ENCODE measurements at regions not wholly inside any gene's neighbourhood (a gene's known extent, or its start where the extent isn't known, plus 50 kb on each side); places are given as distances from the start of the nearest gene placed in this dataset.

GRCh38 chr4:124530464-124531077, 182.0 kb downstream of the ANKRD50 start:
- DNase-seq: peak; percentile 20
- H3K4me1 Mint-ChIP-seq (ENCODE audit: low read depth): peaks cover 7% of the 10 kb centered on the region
- H3K27ac Mint-ChIP-seq: no peak overlapping the region
- no peaks in the 10 kb centered on the region for H3K36me3 Mint-ChIP-seq (ENCODE audit: low read depth)
- no peak overlapping the region for H3K4me3 Mint-ChIP-seq
- no peaks in the 10 kb centered on the region; the same call in 1 of the 2 replicates for H3K27me3 Mint-ChIP-seq (ENCODE audit: insufficient read depth)
- no peaks in the 10 kb centered on the region for H3K9me3 Mint-ChIP-seq
- TF ChIP-seq, protein P1, sequence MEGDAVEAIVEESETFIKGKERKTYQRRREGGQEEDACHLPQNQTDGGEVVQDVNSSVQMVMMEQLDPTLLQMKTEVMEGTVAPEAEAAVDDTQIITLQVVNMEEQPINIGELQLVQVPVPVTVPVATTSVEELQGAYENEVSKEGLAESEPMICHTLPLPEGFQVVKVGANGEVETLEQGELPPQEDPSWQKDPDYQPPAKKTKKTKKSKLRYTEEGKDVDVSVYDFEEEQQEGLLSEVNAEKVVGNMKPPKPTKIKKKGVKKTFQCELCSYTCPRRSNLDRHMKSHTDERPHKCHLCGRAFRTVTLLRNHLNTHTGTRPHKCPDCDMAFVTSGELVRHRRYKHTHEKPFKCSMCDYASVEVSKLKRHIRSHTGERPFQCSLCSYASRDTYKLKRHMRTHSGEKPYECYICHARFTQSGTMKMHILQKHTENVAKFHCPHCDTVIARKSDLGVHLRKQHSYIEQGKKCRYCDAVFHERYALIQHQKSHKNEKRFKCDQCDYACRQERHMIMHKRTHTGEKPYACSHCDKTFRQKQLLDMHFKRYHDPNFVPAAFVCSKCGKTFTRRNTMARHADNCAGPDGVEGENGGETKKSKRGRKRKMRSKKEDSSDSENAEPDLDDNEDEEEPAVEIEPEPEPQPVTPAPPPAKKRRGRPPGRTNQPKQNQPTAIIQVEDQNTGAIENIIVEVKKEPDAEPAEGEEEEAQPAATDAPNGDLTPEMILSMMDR (IDR thresholded peaks at IDR 0.05): no peak

- H3K27me3 Mint-ChIP-seq (ENCODE audit: insufficient read depth): no peaks in the 10 kb centered on the region
- H3K4me1 Mint-ChIP-seq (ENCODE audit: low read depth): peaks cover 7% of the 10 kb centered on the region; the same call in 1 of the 2 replicates
- no peak for DNase-seq
- H3K4me3 Mint-ChIP-seq: no peak overlapping the region
- no peaks in the 10 kb centered on the region for H3K9me3 Mint-ChIP-seq
- H3K36me3 Mint-ChIP-seq (ENCODE audit: low read depth): no peaks in the 10 kb centered on the region
- TF ChIP-seq, protein P1 (IDR thresholded peaks at IDR 0.05): no peak
- no peak overlapping the region for H3K27ac Mint-ChIP-seq
These were observed 178.4 kb downstream of the ANKRD50 start for GRCh38 chr4:124534131-124534530.

GRCh38 chr4:124535003-124535402, 177.5 kb downstream of the ANKRD50 start:
- H3K27ac Mint-ChIP-seq: no peak overlapping the region
- H3K4me3 Mint-ChIP-seq: no peak overlapping the region
- no peak for DNase-seq
- H3K9me3 Mint-ChIP-seq: no peaks in the 10 kb centered on the region
- no peaks in the 10 kb centered on the region for H3K36me3 Mint-ChIP-seq (ENCODE audit: low read depth)
- H3K4me1 Mint-ChIP-seq (ENCODE audit: low read depth): peaks cover 7% of the 10 kb centered on the region; the same call in 1 of the 2 replicates
- TF ChIP-seq, protein P1 (IDR thresholded peaks at IDR 0.05): no peak
- H3K27me3 Mint-ChIP-seq (ENCODE audit: insufficient read depth): no peaks in the 10 kb centered on the region

- no peaks in the 10 kb centered on the region for H3K36me3 Mint-ChIP-seq (ENCODE audit: low read depth)
These were observed 175.6 kb downstream of the ANKRD50 start for GRCh38 chr4:124536946-124537345.

GRCh38 chr4:124537971-124538370, 174.6 kb downstream of the ANKRD50 start:
- Mint-ChIP-seq H3K9me3 (no peaks in the 10 kb centered on the region), H3K36me3 (ENCODE audit: low read depth) (no peaks in the 10 kb centered on the region), H3K4me3 (no peak overlapping the region), H3K4me1 (ENCODE audit: low read depth) (no peaks in the 10 kb centered on the region), H3K27ac (no peak overlapping the region), H3K27me3 (ENCODE audit: insufficient read depth) (no peaks in the 10 kb centered on the region)
- DNase-seq: no peak
- TF ChIP-seq, protein P1 (IDR thresholded peaks at IDR 0.05): no peak

More at GRCh38 chr4:124536946-124537345, 175.6 kb downstream of the ANKRD50 start:
- Mint-ChIP-seq H3K4me1 (ENCODE audit: low read depth) (no peaks in the 10 kb centered on the region), H3K27ac (no peak overlapping the region), H3K4me3 (no peak overlapping the region), H3K9me3 (no peaks in the 10 kb centered on the region), H3K27me3 (ENCODE audit: insufficient read depth) (no peaks in the 10 kb centered on the region)
- TF ChIP-seq, protein P1 (IDR thresholded peaks at IDR 0.05): no peak
- no peak for DNase-seq
